ENCODE measurements at regions not wholly inside any gene's neighbourhood (a gene's known extent, or its start where the extent isn't known, plus 50 kb on each side); places are given as distances from the start of the nearest gene placed in this dataset.

GRCh38 chr3:176595307-176595706 lies 602.0 kb downstream of the TBL1XR1 start:
- DNase-seq (ENCODE audit: low spot score) (no peak), ATAC-seq (no peak)
- no peak overlapping the region for H3K4me3 Mint-ChIP-seq
- no peaks in the 10 kb centered on the region for H3K9me3 Mint-ChIP-seq
- CTCF ChIA-PET, result no interaction called here
- H3K27me3 Mint-ChIP-seq (ENCODE audit: low read depth), result no peaks in the 10 kb centered on the region
- no peak overlapping the region for H3K27ac Mint-ChIP-seq
- H3K4me1 Mint-ChIP-seq, result peaks cover 7% of the 10 kb centered on the region
- POLR2A ChIA-PET, result no interaction called here
- no peak for TF ChIP-seq AFF4 (CRISPR knock-in tag; IDR thresholded peaks at IDR 0.05; ENCODE audit: borderline replicate concordance)
- TF ChIP-seq ZNF219 (CRISPR knock-in tag; IDR thresholded peaks at IDR 0.05; ENCODE audit: borderline replicate concordance), result no peak
- no peak for TF ChIP-seq SOX15 (CRISPR knock-in tag; IDR thresholded peaks at IDR 0.05)
- no peak for TF ChIP-seq ATF6 (CRISPR knock-in tag; IDR thresholded peaks at IDR 0.05)
- no peak for TF ChIP-seq HMGA2 (CRISPR knock-in tag; IDR thresholded peaks at IDR 0.05)
- TF ChIP-seq NR2C2 (CRISPR knock-in tag; IDR thresholded peaks at IDR 0.05), result no peak
- no peak for TF ChIP-seq USF2 (CRISPR knock-in tag; IDR thresholded peaks at IDR 0.05)
- no peak for TF ChIP-seq TP53 (CRISPR knock-in tag; IDR thresholded peaks at IDR 0.05)
- TF ChIP-seq NFYB (CRISPR knock-in tag; conservative IDR thresholded peaks at IDR 0.05; ENCODE audit: low read depth), result no peak
- no peak for TF ChIP-seq ATF3 (CRISPR knock-in tag; conservative IDR thresholded peaks at IDR 0.05)
- TF ChIP-seq ZBTB21 (CRISPR knock-in tag; IDR thresholded peaks at IDR 0.05; ENCODE audit: borderline replicate concordance), result no peak
- no peak for TF ChIP-seq ZNF317 (CRISPR knock-in tag; IDR thresholded peaks at IDR 0.05; ENCODE audit: borderline replicate concordance, low read depth)
- no peak for TF ChIP-seq ZBTB43 (CRISPR knock-in tag; IDR thresholded peaks at IDR 0.05)
- no peaks in the 10 kb centered on the region for H3K36me3 Mint-ChIP-seq

- TF ChIP-seq ARID4B (CRISPR knock-in tag; IDR thresholded peaks at IDR 0.05; ENCODE audit: borderline replicate concordance) (no peak), NFE2L1 (CRISPR knock-in tag; IDR thresholded peaks at IDR 0.05) (no peak), ZNF219 (CRISPR knock-in tag; IDR thresholded peaks at IDR 0.05; ENCODE audit: borderline replicate concordance) (no peak), HMGA2 (CRISPR knock-in tag; IDR thresholded peaks at IDR 0.05) (no peak), SMAD3 (CRISPR knock-in tag; IDR thresholded peaks at IDR 0.05; ENCODE audit: borderline replicate concordance) (no peak), NFYB (CRISPR knock-in tag; conservative IDR thresholded peaks at IDR 0.05; ENCODE audit: low read depth) (no peak)
- Mint-ChIP-seq H3K36me3 (no peaks in the 10 kb centered on the region), H3K9me3 (no peaks in the 10 kb centered on the region), H3K4me1 (peaks cover 7% of the 10 kb centered on the region), H3K4me3 (no peak overlapping the region), H3K27ac (no peak overlapping the region), H3K27me3 (ENCODE audit: low read depth) (no peaks in the 10 kb centered on the region)
- ChIA-PET POLR2A (no interaction called here), CTCF (no interaction called here)
- no peak for ATAC-seq
- DNase-seq (ENCODE audit: low spot score), result no peak
Measured at GRCh38 chr3:176590722-176591121, 606.6 kb downstream of the TBL1XR1 start.

Measured in WTC11 (cell line).